NCI-H1092 (cell line): ENCODE measurements at regions not wholly inside any gene's neighbourhood (a gene's known extent, or its start where the extent isn't known, plus 50 kb on each side); places are given as distances from the start of the nearest gene placed in this dataset.

Experiments
- DNase-seq: peaks from one replicate; lab custom pipeline; 2025; lab: John Stamatoyannopoulos, UW

GRCh38 chrX:8319359-8319758 lies 145.3 kb upstream of the VCX3B start:
- no peak for DNase-seq

GRCh38 chrX:8323356-8323755 lies 141.3 kb upstream of the VCX3B start:
- no peak for DNase-seq

GRCh38 chrX:8341814-8342590 lies 122.6 kb upstream of the VCX3B start:
- no peak for DNase-seq

DNA sequence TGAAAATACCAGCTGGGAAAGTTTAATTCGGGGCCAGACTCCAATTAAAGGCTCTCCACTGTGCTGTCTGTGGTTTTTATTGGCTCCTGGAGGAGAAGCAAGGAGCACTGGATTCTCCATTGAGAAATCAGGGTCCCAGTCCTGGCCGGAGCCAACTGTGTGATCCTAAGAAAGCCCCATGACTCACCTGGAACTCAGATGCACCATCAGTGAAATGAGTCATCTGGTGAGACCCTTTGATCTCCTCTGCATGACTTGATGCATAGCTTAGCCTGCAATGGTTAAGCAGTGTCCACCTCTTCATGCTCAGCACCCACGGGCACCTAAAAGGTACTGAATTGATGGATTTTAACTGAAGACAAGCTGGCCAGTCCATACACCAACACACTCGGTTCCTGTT lies 119.2 kb upstream of the VCX3B start:
- DNase-seq: no peak

- no peak for DNase-seq
These were observed 118.6 kb upstream of the VCX3B start for GRCh38 chrX:8346060-8346459.

DNA sequence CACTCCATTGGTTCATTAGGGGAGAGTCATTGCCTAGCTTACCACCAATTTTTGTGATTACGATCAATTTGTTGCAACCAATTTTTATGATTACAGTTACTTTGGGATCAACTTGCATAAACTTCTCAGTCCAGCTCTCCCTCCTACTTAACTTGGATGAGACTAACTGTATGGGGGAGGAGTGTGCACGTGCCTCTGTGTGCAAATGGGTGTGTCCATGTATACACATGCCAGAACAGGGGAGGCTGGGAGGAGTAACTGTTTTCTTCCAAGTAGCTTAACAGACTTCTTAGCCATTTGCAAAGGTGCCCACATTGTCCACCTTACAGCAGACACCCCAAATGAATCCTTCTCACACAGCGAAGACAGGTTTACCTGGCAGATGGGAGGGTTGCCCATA lies 117.7 kb upstream of the VCX3B start:
- no peak for DNase-seq

DNA sequence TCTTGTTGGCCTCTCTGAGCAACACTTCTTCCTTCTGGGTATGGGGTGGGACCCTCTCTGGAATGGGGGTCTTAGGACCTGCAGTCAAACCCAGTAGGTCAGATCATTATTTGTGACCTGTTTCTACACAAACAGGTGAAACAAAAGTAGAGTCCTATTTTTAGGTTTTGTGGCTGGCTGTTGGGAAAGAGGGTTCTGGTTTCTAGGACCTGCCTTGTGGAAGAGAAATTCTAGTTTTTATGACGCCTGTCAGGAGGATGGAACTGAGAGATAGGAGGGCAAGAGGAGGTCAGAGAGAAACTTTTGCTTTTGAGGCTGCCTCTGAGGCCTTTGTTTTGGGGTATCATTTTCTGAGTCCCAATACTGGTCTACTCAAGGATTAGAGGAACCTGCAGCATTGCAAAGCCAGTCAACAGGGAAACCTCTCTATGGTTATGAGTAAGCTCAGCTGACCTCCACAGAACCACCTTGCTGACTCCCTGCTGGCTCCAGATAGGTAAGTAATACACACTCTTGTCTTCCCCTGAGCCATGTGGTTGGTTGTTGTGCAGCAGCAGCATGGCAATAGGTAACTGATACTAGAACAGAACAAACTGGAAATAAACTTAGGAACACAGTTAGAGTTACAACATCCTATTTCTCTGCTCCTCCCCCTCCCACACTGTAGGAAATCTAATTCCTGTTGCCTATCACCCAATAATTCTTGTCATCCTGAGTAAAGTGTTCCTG lies 114.7 kb upstream of the VCX3B start:
- no peak for DNase-seq

DNA sequence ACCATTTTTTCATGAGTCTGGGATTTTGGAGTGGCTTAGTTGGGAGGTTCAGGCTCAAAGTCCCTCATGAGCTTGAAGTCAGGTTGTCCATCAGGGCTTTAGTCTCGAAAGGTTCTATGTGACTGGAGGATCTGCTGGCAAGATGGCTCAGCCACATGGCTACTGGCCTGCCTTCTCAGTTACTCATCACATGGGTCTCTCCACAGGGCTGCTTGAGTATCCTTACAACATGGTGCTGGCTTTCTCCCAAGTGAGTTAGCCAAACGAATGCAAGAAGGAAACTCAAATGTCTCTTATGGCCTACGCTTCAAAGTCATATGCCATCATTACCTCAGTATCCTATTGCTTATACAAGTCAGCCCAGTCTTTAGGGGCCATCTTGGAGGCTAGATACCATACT lies 106.3 kb upstream of the VCX3B start:
- no peak for DNase-seq

DNA sequence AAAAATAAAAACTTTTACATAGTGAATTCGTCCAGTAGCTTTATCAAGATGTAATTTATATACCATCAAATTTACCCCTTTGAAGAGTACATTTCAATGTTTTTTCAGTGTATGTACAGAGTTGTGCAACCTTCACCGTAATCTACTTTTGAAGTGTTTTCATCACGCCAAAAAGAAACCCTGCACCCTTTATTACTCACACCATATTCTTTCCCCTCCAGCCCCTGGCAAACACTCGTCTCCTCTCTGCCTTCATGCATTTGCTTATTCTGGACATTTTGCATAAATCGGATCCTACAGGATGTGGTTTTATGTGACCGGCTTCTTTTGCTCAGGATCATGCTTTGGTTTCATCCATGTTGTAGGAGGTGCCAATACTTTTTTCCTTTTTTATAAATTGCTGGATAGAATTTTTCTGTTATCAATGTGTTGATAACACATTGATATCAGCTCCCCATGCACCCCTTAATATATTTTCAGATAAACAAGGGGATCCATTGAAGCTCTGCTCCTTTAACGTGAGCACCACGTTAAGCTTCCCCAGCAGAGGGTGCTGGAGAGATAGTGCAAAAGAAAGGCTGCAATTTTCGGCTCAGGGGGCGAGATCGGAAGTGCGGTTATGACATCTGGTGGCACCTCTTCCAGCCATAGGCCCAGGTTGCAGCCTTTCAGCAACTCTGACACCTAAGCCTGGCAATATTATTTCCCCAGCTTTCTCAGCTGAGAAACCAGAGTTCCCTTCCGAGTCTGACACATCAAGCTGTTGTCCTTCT lies 100.1 kb upstream of the VCX3B start:
- peak; percentile 59 for DNase-seq

DNA sequence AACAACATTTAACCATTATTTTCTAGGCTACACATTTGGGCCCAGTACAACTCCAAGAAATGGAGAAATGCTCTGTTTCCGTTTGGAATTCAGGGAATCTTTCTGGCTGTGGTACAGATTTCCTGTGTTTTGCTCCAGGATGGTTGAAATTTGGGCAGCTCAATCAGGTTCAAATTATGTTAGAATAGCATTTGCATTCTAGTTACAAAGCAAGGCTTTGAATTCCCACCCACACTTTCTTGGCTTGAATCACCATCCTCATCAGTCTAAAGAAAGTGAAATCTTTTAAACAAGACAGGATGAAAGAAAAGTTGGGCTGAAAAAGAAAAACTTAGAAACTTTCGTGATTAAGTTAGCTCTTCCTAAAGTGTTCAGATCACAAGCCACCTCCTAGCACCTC lies 98.1 kb upstream of the VCX3B start:
- DNase-seq: no peak

GRCh38 chrX:8374041-8374825 lies 90.4 kb upstream of the VCX3B start:
- no peak for DNase-seq

DNA sequence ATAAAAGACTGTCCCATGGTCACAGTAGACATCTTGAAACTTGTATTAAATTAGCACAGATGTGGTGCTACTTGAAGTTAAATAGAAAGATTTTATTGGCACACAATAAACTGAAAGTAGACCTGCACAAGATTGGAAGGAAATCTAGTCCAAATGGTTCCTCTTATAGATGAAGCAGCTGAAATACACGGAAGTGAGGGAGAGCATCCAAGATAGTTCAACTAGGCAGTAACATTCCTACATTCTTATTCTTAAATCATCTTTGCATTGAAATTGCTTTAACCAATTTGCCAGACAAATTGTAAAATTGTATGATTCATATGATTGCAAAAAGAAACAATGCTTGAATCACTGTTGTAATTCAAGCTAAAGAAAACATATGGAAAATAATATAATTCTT lies 87.6 kb upstream of the VCX3B start:
- no peak for DNase-seq

DNA sequence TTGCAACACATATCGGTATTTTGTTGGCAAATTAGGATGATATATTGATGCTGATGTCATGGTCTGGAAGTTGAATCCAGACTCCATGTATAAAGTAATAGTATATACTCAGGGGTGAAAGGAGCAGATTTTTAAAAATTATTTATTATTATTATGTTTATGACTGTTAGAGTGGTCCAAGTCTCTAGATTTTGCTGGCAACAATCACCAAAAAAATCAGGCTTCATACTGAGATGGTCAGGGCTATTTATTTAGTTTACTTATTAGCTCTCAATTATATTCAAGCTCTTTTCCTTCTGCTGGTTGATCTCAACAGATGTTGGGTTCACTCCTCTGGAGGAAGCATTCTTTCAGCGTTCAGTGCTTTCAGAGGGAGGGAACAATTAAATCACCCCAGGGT lies 73.9 kb upstream of the VCX3B start:
- no peak for DNase-seq

- DNase-seq: no peak
These were observed 60.6 kb upstream of the VCX3B start for GRCh38 chrX:8403988-8404387.

- no peak for DNase-seq
These were observed 60.2 kb upstream of the VCX3B start for GRCh38 chrX:8404471-8404870.

GRCh38 chrX:8404926-8405325 lies 59.7 kb upstream of the VCX3B start:
- no peak for DNase-seq

GRCh38 chrX:8405631-8406030 lies 59.0 kb upstream of the VCX3B start:
- DNase-seq: no peak

DNA sequence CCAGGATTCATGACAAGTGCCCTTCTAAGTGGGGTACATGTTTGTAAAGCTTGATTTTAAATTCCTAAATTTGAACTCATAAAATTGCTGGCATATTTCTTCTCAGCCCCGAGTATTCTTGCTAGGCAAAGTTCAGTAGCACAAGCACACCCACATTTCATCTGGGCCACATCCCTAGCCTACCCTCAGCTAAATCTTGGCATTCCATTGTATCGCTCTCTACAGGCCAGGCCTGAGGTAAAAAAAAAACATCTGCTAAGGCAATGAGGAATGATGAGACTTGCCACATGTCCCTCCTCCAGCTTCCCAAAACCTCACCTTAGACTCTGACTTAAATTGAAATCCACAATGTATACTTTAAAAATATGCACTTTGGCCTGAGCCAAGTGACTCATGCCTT lies 51.4 kb upstream of the VCX3B start:
- no peak for DNase-seq
